ENCODE measurements at regions not wholly inside any gene's neighbourhood (a gene's known extent, or its start where the extent isn't known, plus 50 kb on each side); places are given as distances from the start of the nearest gene placed in this dataset.

GRCh38 chr2:122183890-122184289, 428.4 kb downstream of the TSN start:
- no peak for TF ChIP-seq POLR2AphosphoS5 (IDR thresholded peaks at IDR 0.05)
- no peak for TF ChIP-seq CTCF (IDR thresholded peaks at IDR 0.05)
- TF ChIP-seq POLR2A (IDR thresholded peaks at IDR 0.05) = no peak
- no peak for TF ChIP-seq EP300 (IDR thresholded peaks at IDR 0.05)
